WERI-Rb-1 (cell line): ENCODE measurements at regions not wholly inside any gene's neighbourhood (a gene's known extent, or its start where the extent isn't known, plus 50 kb on each side); places are given as distances from the start of the nearest gene placed in this dataset.
"Not testable (repeated sequence)": the region's sequence is repeated elsewhere in the genome, so short reads cannot be mapped to it uniquely, and the experiment has no call there.

Source experiments
- DNase-seq: peaks from one replicate; pipeline ENCODE4 v3.0.0-alpha.2; 2020
- H3K27ac ChIP-seq: fragments of 250-450 bp; sonication (Bioruptor Pico); 2 replicates; pipeline ENCODE4 v1.5.1; 2020; ENCODE audit warnings: mild to moderate bottlenecking, moderate library complexity
- H3K27me3 ChIP-seq: fragments of 250-450 bp; sonication (Bioruptor Pico); 2 replicates; pipeline ENCODE4 v1.5.1; 2021; ENCODE audit warnings: mild to moderate bottlenecking, low read depth, moderate library complexity; ENCODE audit not compliant: insufficient read depth, severe bottlenecking
- H3K36me3 ChIP-seq: fragments of 250-450 bp; sonication (Bioruptor Pico); 2 replicates; pipeline ENCODE4 v1.5.1; 2020; ENCODE audit warnings: mild to moderate bottlenecking, moderate library complexity
- H3K4me3 ChIP-seq: 2 replicates; pipeline ENCODE4 v1.5.1; 2011; ENCODE audit warnings: low read depth, mild to moderate bottlenecking, control low read depth, low read length
- H3K9me3 ChIP-seq: fragments of 250-450 bp; sonication (Bioruptor Pico); 2 replicates; pipeline ENCODE4 v1.5.1; 2021; ENCODE audit warnings: mild to moderate bottlenecking, moderate library complexity; ENCODE audit not compliant: severe bottlenecking
- CTCF ChIP-seq: IDR thresholded peaks from 2 replicates; pipeline ENCODE4 v1.5.1; 2011; ENCODE audit warnings: low read depth, mild to moderate bottlenecking, control low read depth, inconsistent platforms, low read length

DNA sequence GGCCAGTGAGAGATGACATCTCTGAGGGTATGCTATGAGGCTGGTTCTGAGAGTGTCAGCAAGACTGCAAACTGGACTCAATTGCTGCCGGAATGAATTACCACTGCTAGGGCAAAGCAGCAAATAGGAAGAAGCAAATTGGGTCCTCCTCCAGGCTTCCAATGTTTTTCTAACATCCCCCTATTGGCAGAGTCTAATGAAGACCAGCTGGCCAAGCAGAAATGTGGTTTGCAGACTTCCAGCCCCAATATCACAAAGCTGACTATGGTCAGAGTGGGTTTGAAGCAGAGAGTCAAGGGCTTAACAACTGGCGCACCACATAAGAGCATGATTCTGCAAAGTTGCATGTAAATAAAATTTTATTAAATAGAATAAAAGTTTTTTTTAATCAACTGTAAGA lies 225.4 kb upstream of the GLRA2 start:
- Histone ChIP-seq H3K27me3 (peaks cover 41% of the 10 kb centered on the region), H3K27ac (no peak overlapping the region), H3K9me3 (no peaks in the 10 kb centered on the region), H3K4me3 (no peak overlapping the region), H3K36me3 (no peaks in the 10 kb centered on the region)
- no peak for DNase-seq
- TF ChIP-seq CTCF = no peak

DNA sequence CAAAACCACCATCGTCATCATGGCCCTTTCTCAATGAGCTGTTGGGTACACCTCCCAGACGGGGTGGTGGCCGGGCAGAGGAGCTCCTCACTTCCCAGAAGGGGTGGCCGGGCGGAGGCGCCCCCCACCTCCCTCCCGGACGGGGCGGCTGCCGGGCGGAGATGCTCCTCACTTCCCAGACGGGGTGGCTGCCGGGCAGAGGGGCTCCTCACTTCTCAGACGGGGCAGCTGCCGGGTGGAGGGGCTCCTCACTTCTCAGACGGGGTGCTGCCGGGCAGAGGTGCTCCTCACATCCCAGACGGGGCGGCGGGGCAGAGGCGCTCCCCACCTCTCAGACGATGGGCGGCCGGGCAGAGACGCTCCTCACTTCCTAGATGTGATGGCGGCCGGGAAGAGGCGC lies 226.8 kb upstream of the GLRA2 start:
- not testable (repeated sequence) for H3K4me3 ChIP-seq, H3K9me3 ChIP-seq, H3K27ac ChIP-seq, DNase-seq, H3K36me3 ChIP-seq
- peaks cover 36% of the 10 kb centered on the region for H3K27me3 ChIP-seq

GRCh38 chrX:14300376-14300775 lies 229.0 kb upstream of the GLRA2 start:
- Histone ChIP-seq H3K9me3 (no peaks in the 10 kb centered on the region), H3K36me3 (no peaks in the 10 kb centered on the region), H3K27ac (no peak overlapping the region), H3K4me3 (no peak overlapping the region), H3K27me3 (peaks cover 30% of the 10 kb centered on the region)
- no peak for TF ChIP-seq CTCF
- no peak for DNase-seq

- Histone ChIP-seq H3K9me3 (no peaks in the 10 kb centered on the region), H3K27me3 (peaks cover 40% of the 10 kb centered on the region), H3K36me3 (no peaks in the 10 kb centered on the region), H3K4me3 (no peak overlapping the region), H3K27ac (no peak overlapping the region)
- TF ChIP-seq CTCF = no peak
- DNase-seq = no peak
Observed at GRCh38 chrX:14295426-14295825, 233.9 kb upstream of the GLRA2 start.

DNA sequence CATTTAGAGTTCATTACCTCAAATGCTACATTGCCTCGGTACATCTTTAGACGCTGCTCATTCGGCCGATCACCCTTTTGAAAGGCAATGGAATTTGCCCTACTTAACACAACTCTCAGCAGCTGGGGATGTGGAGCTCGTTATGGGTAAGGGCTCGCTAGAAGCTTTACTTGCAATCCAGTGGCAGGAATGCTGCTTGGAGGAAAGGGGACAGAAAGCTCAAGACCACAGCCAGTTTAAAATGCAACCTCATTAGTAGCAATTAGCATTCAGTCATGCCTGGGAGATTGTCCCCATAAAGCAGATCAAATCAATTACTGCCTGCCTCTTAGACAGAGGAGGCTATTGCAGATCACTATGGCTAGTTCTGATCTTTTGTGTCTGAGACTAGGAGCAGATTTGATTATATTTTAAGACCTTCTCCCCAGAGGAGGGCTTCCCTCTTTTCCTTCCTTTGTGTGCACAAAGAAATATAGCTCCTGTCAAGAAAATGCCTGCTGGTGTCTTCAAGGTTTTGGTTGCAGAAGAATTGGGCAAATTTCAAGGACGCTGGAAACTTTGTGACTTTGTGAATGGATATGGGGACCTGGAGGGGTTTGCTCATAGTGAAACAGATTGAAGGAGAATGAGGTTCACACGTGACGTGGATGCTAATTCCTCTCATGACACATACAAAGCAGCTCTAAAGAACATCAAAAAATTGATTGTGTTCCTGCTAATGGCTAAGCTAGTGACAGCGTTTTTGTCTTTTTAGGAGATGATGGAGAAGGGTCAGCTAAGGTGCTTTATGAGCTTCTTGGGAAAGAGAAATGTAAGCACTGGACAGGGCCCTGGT lies 237.5 kb upstream of the GLRA2 start:
- no peaks in the 10 kb centered on the region for H3K36me3 ChIP-seq
- no peak for DNase-seq
- no peak for TF ChIP-seq CTCF
- H3K27ac ChIP-seq = no peak overlapping the region
- no peaks in the 10 kb centered on the region for H3K9me3 ChIP-seq
- no peak overlapping the region for H3K4me3 ChIP-seq
- H3K27me3 ChIP-seq = peaks cover 33% of the 10 kb centered on the region

DNA sequence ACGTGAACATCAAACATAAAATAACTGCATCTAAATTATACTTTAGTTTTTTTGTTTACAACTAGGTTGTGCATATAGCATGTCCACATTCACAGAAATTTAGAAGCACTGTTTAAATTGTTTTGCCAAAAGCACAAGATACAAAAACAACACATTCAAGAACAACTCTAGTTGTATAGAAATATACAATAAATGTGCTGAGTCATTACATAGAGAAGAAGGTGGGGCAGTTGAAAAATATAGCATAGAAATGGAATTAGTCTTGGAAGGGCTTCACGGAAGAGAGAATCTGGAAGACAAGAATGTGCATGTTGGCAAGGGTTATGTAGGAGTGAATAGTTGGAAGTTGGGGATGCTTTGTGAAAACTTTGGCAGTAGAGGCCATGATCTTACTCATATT lies 239.0 kb upstream of the GLRA2 start:
- H3K9me3 ChIP-seq = no peaks in the 10 kb centered on the region
- no peak for DNase-seq
- no peaks in the 10 kb centered on the region for H3K36me3 ChIP-seq
- TF ChIP-seq CTCF = no peak
- H3K4me3 ChIP-seq = no peak overlapping the region
- H3K27ac ChIP-seq = no peak overlapping the region
- H3K27me3 ChIP-seq = peaks cover 34% of the 10 kb centered on the region
